Activated T-helper 17 cell treated with anti-CD3 and anti-CD28 coated beads, Interleukin-2, amount 50 U/mL, for 72 hours (primary cell): ENCODE measurements at regions not wholly inside any gene's neighbourhood (a gene's known extent, or its start where the extent isn't known, plus 50 kb on each side); places are given as distances from the start of the nearest gene placed in this dataset.
"Not testable (repeated sequence)": the region's sequence is repeated elsewhere in the genome, so short reads cannot be mapped to it uniquely, and the experiment has no call there.

ENCODE experiments used
- ATAC-seq: fragments of 150-1000 bp; cut with Tn5 transposase; replicated peaks from 2 replicates; pipeline ENCODE4 v1.10.0; 2021; ENCODE audit warnings: mild to moderate bottlenecking, moderate library complexity
- H3K27ac Mint-ChIP-seq: one replicate; pipeline ENCODE4 v1.8.0; 2022; ENCODE audit warnings: mixed read lengths
- H3K27me3 Mint-ChIP-seq: one replicate; pipeline ENCODE4 v1.8.0; 2022; ENCODE audit warnings: mixed read lengths
- H3K36me3 Mint-ChIP-seq: one replicate; pipeline ENCODE4 v1.8.0; 2022; ENCODE audit warnings: low read depth, mild to moderate bottlenecking, mixed read lengths
- H3K4me1 Mint-ChIP-seq: one replicate; pipeline ENCODE4 v1.8.0; 2022; ENCODE audit warnings: mixed read lengths
- H3K4me3 Mint-ChIP-seq: one replicate; pipeline ENCODE4 v1.8.0; 2022; ENCODE audit warnings: mild to moderate bottlenecking, mixed read lengths
- H3K9me3 Mint-ChIP-seq: one replicate; pipeline ENCODE4 v1.8.0; 2022; ENCODE audit warnings: mixed read lengths

- ATAC-seq, result no peak
- Mint-ChIP-seq H3K27ac (no peak overlapping the region), H3K36me3 (no peaks in the 10 kb centered on the region), H3K4me3 (no peak overlapping the region), H3K4me1 (no peaks in the 10 kb centered on the region), H3K27me3 (no peaks in the 10 kb centered on the region), H3K9me3 (peaks cover 13% of the 10 kb centered on the region)
Observed at GRCh38 chr20:11698124-11698523, 219.6 kb upstream of the BTBD3 start.

- H3K4me1 Mint-ChIP-seq, result no peaks in the 10 kb centered on the region
- no peaks in the 10 kb centered on the region for H3K36me3 Mint-ChIP-seq
- H3K9me3 Mint-ChIP-seq, result peaks cover 7% of the 10 kb centered on the region
- no peak overlapping the region for H3K27ac Mint-ChIP-seq
- ATAC-seq, result no peak
- H3K27me3 Mint-ChIP-seq, result no peaks in the 10 kb centered on the region
- H3K4me3 Mint-ChIP-seq, result no peak overlapping the region
Observed at GRCh38 chr20:11700831-11701230, 216.9 kb upstream of the BTBD3 start.

GRCh38 chr20:11702721-11703518, 214.8 kb upstream of the BTBD3 start:
- no peak overlapping the region for H3K4me3 Mint-ChIP-seq
- H3K27ac Mint-ChIP-seq, result no peak overlapping the region
- no peaks in the 10 kb centered on the region for H3K36me3 Mint-ChIP-seq
- peaks cover 7% of the 10 kb centered on the region for H3K9me3 Mint-ChIP-seq
- H3K4me1 Mint-ChIP-seq, result no peaks in the 10 kb centered on the region
- ATAC-seq, result no peak
- H3K27me3 Mint-ChIP-seq, result no peaks in the 10 kb centered on the region

GRCh38 chr20:11705512-11705911, 212.2 kb upstream of the BTBD3 start:
- peaks cover 18% of the 10 kb centered on the region for H3K9me3 Mint-ChIP-seq
- no peak overlapping the region for H3K27ac Mint-ChIP-seq
- no peak overlapping the region for H3K4me3 Mint-ChIP-seq
- ATAC-seq, result no peak
- H3K36me3 Mint-ChIP-seq, result no peaks in the 10 kb centered on the region
- H3K27me3 Mint-ChIP-seq, result no peaks in the 10 kb centered on the region
- no peaks in the 10 kb centered on the region for H3K4me1 Mint-ChIP-seq

- H3K27me3 Mint-ChIP-seq, H3K4me3 Mint-ChIP-seq, H3K4me1 Mint-ChIP-seq, H3K27ac Mint-ChIP-seq, ATAC-seq, H3K36me3 Mint-ChIP-seq: not testable (repeated sequence)
- H3K9me3 Mint-ChIP-seq, result peaks cover 14% of the 10 kb centered on the region
Observed at GRCh38 chr20:11708223-11708622, 209.5 kb upstream of the BTBD3 start.

- no peak for ATAC-seq
- Mint-ChIP-seq H3K9me3 (peaks cover 16% of the 10 kb centered on the region), H3K4me1 (no peaks in the 10 kb centered on the region), H3K4me3 (no peak overlapping the region), H3K27ac (no peak overlapping the region), H3K36me3 (no peaks in the 10 kb centered on the region), H3K27me3 (no peaks in the 10 kb centered on the region)
Observed at GRCh38 chr20:11711214-11711613, 206.5 kb upstream of the BTBD3 start.

GRCh38 chr20:11712639-11713160, 205.0 kb upstream of the BTBD3 start:
- H3K4me3 Mint-ChIP-seq, result no peak overlapping the region
- ATAC-seq, result no peak
- peaks cover 23% of the 10 kb centered on the region for H3K9me3 Mint-ChIP-seq
- no peaks in the 10 kb centered on the region for H3K36me3 Mint-ChIP-seq
- H3K27me3 Mint-ChIP-seq, result no peaks in the 10 kb centered on the region
- H3K27ac Mint-ChIP-seq, result no peak overlapping the region
- H3K4me1 Mint-ChIP-seq, result no peaks in the 10 kb centered on the region

- H3K27ac Mint-ChIP-seq, result no peak overlapping the region
- H3K36me3 Mint-ChIP-seq, result no peaks in the 10 kb centered on the region
- peaks cover 21% of the 10 kb centered on the region for H3K9me3 Mint-ChIP-seq
- H3K4me1 Mint-ChIP-seq, result no peaks in the 10 kb centered on the region
- H3K27me3 Mint-ChIP-seq, result no peaks in the 10 kb centered on the region
- ATAC-seq, result no peak
- no peak overlapping the region for H3K4me3 Mint-ChIP-seq
Observed at GRCh38 chr20:11714886-11715285, 202.8 kb upstream of the BTBD3 start.

GRCh38 chr20:11716239-11716944, 201.3 kb upstream of the BTBD3 start:
- H3K9me3 Mint-ChIP-seq, result peaks cover 19% of the 10 kb centered on the region

GRCh38 chr20:11716945-11717248, 200.8 kb upstream of the BTBD3 start:
- no peak overlapping the region for H3K4me3 Mint-ChIP-seq
- peaks cover 19% of the 10 kb centered on the region for H3K9me3 Mint-ChIP-seq
- H3K27me3 Mint-ChIP-seq, result no peaks in the 10 kb centered on the region
- ATAC-seq, result no peak
- H3K27ac Mint-ChIP-seq, result no peak overlapping the region
- no peaks in the 10 kb centered on the region for H3K4me1 Mint-ChIP-seq
- H3K36me3 Mint-ChIP-seq, result no peaks in the 10 kb centered on the region

More at GRCh38 chr20:11716239-11716944, 201.3 kb upstream of the BTBD3 start:
- no peak for ATAC-seq
- H3K4me3 Mint-ChIP-seq, result no peak overlapping the region
- H3K27ac Mint-ChIP-seq, result no peak overlapping the region
- no peaks in the 10 kb centered on the region for H3K27me3 Mint-ChIP-seq
- H3K36me3 Mint-ChIP-seq, result no peaks in the 10 kb centered on the region
- H3K4me1 Mint-ChIP-seq, result no peaks in the 10 kb centered on the region

- Mint-ChIP-seq H3K4me1 (no peaks in the 10 kb centered on the region), H3K4me3 (no peak overlapping the region), H3K27ac (no peak overlapping the region), H3K27me3 (no peaks in the 10 kb centered on the region), H3K9me3 (peaks cover 19% of the 10 kb centered on the region), H3K36me3 (no peaks in the 10 kb centered on the region)
- no peak for ATAC-seq
Observed at GRCh38 chr20:11717562-11717961, 200.1 kb upstream of the BTBD3 start.

GRCh38 chr20:11718474-11719094, 199.1 kb upstream of the BTBD3 start:
- H3K27me3 Mint-ChIP-seq, result no peaks in the 10 kb centered on the region
- H3K27ac Mint-ChIP-seq, result no peak overlapping the region
- H3K9me3 Mint-ChIP-seq, result peaks cover 19% of the 10 kb centered on the region
- ATAC-seq, result no peak
- H3K4me3 Mint-ChIP-seq, result no peak overlapping the region
- no peaks in the 10 kb centered on the region for H3K36me3 Mint-ChIP-seq
- H3K4me1 Mint-ChIP-seq, result no peaks in the 10 kb centered on the region

- peaks cover 19% of the 10 kb centered on the region for H3K9me3 Mint-ChIP-seq
- no peaks in the 10 kb centered on the region for H3K27me3 Mint-ChIP-seq
- no peak for ATAC-seq
- no peaks in the 10 kb centered on the region for H3K36me3 Mint-ChIP-seq
- H3K4me1 Mint-ChIP-seq, result no peaks in the 10 kb centered on the region
- H3K27ac Mint-ChIP-seq, result no peak overlapping the region
- H3K4me3 Mint-ChIP-seq, result no peak overlapping the region
Observed at GRCh38 chr20:11719153-11719552, 198.5 kb upstream of the BTBD3 start.

- Mint-ChIP-seq H3K36me3 (no peaks in the 10 kb centered on the region), H3K27me3 (no peaks in the 10 kb centered on the region), H3K4me1 (no peaks in the 10 kb centered on the region), H3K4me3 (no peak overlapping the region), H3K9me3 (peaks cover 21% of the 10 kb centered on the region), H3K27ac (no peak overlapping the region)
- no peak for ATAC-seq
Observed at GRCh38 chr20:11721411-11721810, 196.3 kb upstream of the BTBD3 start.

- H3K27me3 Mint-ChIP-seq, result no peaks in the 10 kb centered on the region
- no peak overlapping the region for H3K27ac Mint-ChIP-seq
- no peak for ATAC-seq
- peaks cover 13% of the 10 kb centered on the region for H3K9me3 Mint-ChIP-seq
- no peak overlapping the region for H3K4me3 Mint-ChIP-seq
- no peaks in the 10 kb centered on the region for H3K36me3 Mint-ChIP-seq
- no peaks in the 10 kb centered on the region for H3K4me1 Mint-ChIP-seq
Observed at GRCh38 chr20:11724097-11724496, 193.6 kb upstream of the BTBD3 start.
